IMR-90 (cell line): ENCODE measurements at regions not wholly inside any gene's neighbourhood (a gene's known extent, or its start where the extent isn't known, plus 50 kb on each side); places are given as distances from the start of the nearest gene placed in this dataset.

ENCODE experiments used
- ATAC-seq: fragments of 200-7000 bp; cut with Tn5 transposase; 2 replicates; pipeline ENCODE4 v1.9.1; 2020; ENCODE audit warnings: low read depth, mild to moderate bottlenecking, moderate library complexity
- BruUV-seq: library from RNA; stranded (reverse); fragments of 400-500 nt; replicated peaks from 2 replicates; lab custom pipeline; 2021; lab: Mats Ljungman, UMichigan
- CTCF ChIA-PET: fragments of 300-600 bp; formaldehyde crosslinking; extraction: SDS; loops from one replicate; lab custom pipeline; 2021; ENCODE audit warnings: antibody characterized with exemption; lab: Yijun Ruan, JAX
- POLR2A ChIA-PET: fragments of 300-600 bp; sonication (Branson Sonifier 250); formaldehyde crosslinking; loops from one replicate; lab custom pipeline; 2022; ENCODE audit warnings: antibody characterized with exemption; ENCODE audit not compliant: unreplicated experiment; lab: Charles Lee
- DNase-seq: peaks from one replicate; pipeline ENCODE4 v3.0.0; 2013
- H2AFZ ChIP-seq: replicated peaks from 2 replicates; pipeline ENCODE3; 2013; ENCODE audit warnings: low read length, mild to moderate bottlenecking; ENCODE audit not compliant: poor library complexity
- H2AK5ac ChIP-seq: 2 replicates; pipeline ENCODE4 v1.6.1; 2013; ENCODE audit warnings: low read depth, low read length, inconsistent platforms
- H2AK9ac ChIP-seq: replicated peaks from 2 replicates; pipeline ENCODE3; 2013; ENCODE audit warnings: mild to moderate bottlenecking, low read depth, low read length, moderate library complexity; ENCODE audit not compliant: poor library complexity
- H2BK120ac ChIP-seq: 2 replicates; pipeline ENCODE4 v1.6.1; 2013; ENCODE audit warnings: low read depth, low read length, inconsistent platforms
- H2BK15ac ChIP-seq: 3 replicates; pipeline ENCODE4 v1.6.1; 2013; ENCODE audit warnings: low read depth, low read length, inconsistent platforms
- H2BK20ac ChIP-seq: 2 replicates; pipeline ENCODE4 v1.6.1; 2013; ENCODE audit warnings: low read depth, mild to moderate bottlenecking, inconsistent platforms, low read length, moderate library complexity
- H2BK5ac ChIP-seq: 2 replicates; pipeline ENCODE4 v1.6.1; 2013; ENCODE audit warnings: mild to moderate bottlenecking, low read depth, low read length, inconsistent platforms; ENCODE audit not compliant: poor library complexity, severe bottlenecking
- H3K14ac ChIP-seq: replicated peaks from 2 replicates; pipeline ENCODE4 v1.6.1; 2013; ENCODE audit warnings: low read depth, low read length, inconsistent platforms
- H3K18ac ChIP-seq: 2 replicates; pipeline ENCODE4 v1.6.1; 2013; ENCODE audit warnings: low read depth, low read length, control low read depth
- H3K23ac ChIP-seq: 2 replicates; pipeline ENCODE4 v1.6.1; 2013; ENCODE audit warnings: low read depth, low read length, inconsistent platforms
- H3K27ac ChIP-seq: 2 replicates; pipeline ENCODE4 v1.5.1; 2013; ENCODE audit warnings: mild to moderate bottlenecking, control low read depth, low read length; ENCODE audit not compliant: insufficient read depth
- H3K27me3 ChIP-seq: 2 replicates; pipeline ENCODE4 v1.6.1; 2013; ENCODE audit warnings: low read length; ENCODE audit not compliant: control insufficient read depth, insufficient read depth
- H3K36me3 ChIP-seq: 2 replicates; pipeline ENCODE4 v1.6.1; 2013; ENCODE audit warnings: low read length, mixed read lengths; ENCODE audit not compliant: control insufficient read depth, insufficient read depth
- H3K4ac ChIP-seq: 2 replicates; pipeline ENCODE4 v1.6.1; 2013; ENCODE audit warnings: low read depth, low read length, inconsistent platforms
- H3K4me1 ChIP-seq: 2 replicates; pipeline ENCODE4 v1.6.1; 2013; ENCODE audit warnings: low read length, mixed read lengths; ENCODE audit not compliant: control insufficient read depth, insufficient read depth
- H3K4me2 ChIP-seq: 2 replicates; pipeline ENCODE4 v1.6.1; 2013; ENCODE audit warnings: low read depth, mild to moderate bottlenecking, control low read depth, low read length, moderate library complexity
- H3K4me3 ChIP-seq: 2 replicates; pipeline ENCODE4 v1.5.1; 2013; ENCODE audit warnings: low read depth, mild to moderate bottlenecking, control low read depth, low read length, moderate library complexity; ENCODE audit not compliant: insufficient read depth
- H3K56ac ChIP-seq: 2 replicates; pipeline ENCODE4 v1.6.1; 2013; ENCODE audit warnings: low read length, inconsistent platforms; ENCODE audit not compliant: insufficient read depth; ENCODE audit errors: extremely low read depth
- H3K79me1 ChIP-seq, 2 experiments: 2 replicates each; pipeline ENCODE4 v1.6.1; 2013; ENCODE audit warnings: low read length in 2 of 2, inconsistent platforms in 1 of 2, low read depth in 1 of 2
- H3K9ac ChIP-seq: 2 replicates; pipeline ENCODE4 v1.6.1; 2013; ENCODE audit warnings: low read depth, low read length, control low read depth
- H3K9me1 ChIP-seq: 2 replicates; pipeline ENCODE4 v1.6.1; 2013; ENCODE audit warnings: low read length, inconsistent platforms; ENCODE audit not compliant: insufficient read depth
- H3K9me3 ChIP-seq: 2 replicates; pipeline ENCODE4 v1.6.1; 2013; ENCODE audit warnings: low read length; ENCODE audit not compliant: control insufficient read depth, insufficient read depth
- H4K20me1 ChIP-seq: 2 replicates; pipeline ENCODE4 v1.6.1; 2013; ENCODE audit warnings: low read length, inconsistent platforms; ENCODE audit not compliant: insufficient read depth
- H4K5ac ChIP-seq: 2 replicates; pipeline ENCODE4 v1.6.1; 2013; ENCODE audit warnings: mild to moderate bottlenecking, low read depth, low read length, control low read depth
- H4K8ac ChIP-seq, 2 experiments: 2 replicates each; pipeline ENCODE4 v1.6.1; 2013; ENCODE audit warnings: low read depth in 2 of 2, low read length in 2 of 2, control low read depth in 1 of 2, inconsistent platforms in 1 of 2
- H4K91ac ChIP-seq: 2 replicates; pipeline ENCODE4 v1.6.1; 2013; ENCODE audit warnings: low read depth, low read length, inconsistent platforms; ENCODE audit not compliant: insufficient read depth
- CEBPB ChIP-seq: IDR thresholded peaks from 2 replicates; pipeline ENCODE4 v1.6.1; 2012; ENCODE audit warnings: low read depth, low read length, improper control_type of control experiment
- MAFK ChIP-seq: IDR thresholded peaks from 2 replicates; pipeline ENCODE4 v1.6.1; 2012; ENCODE audit warnings: low read depth, low read length, improper control_type of control experiment
- WGBS, 2 experiments: methylation state at CpG; one replicate each; pipeline versions ENCODE4 v1.1.5 to v1.1.7; 2013; ENCODE audit warnings: missing lambda C conversion rate in 2 of 2; ENCODE audit not compliant: insufficient read length in 1 of 2; ENCODE audit errors: extremely low coverage in 2 of 2; 5-methylcytosine and 5-hydroxymethylcytosine counted together
- dilution Hi-C: fragments of 300-500 bp; cut with HindIII; formaldehyde crosslinking; loops from one replicate; pipeline ENCODE4 v1.14.3; 2018; ENCODE audit warnings: low sequenced_read_pairs; ENCODE audit not compliant: unreplicated experiment
- in situ Hi-C: fragments of 300-500 bp; cut with MboI; formaldehyde crosslinking; loops from 3 replicates; pipeline ENCODE4 v1.14.3; 2019; ENCODE audit warnings: low sequenced_read_pairs, inconsistent platforms, mixed read lengths
- intact Hi-C: fragments of 100-400 bp; cut with micrococcal nuclease; formaldehyde crosslinking; loops from 2 replicates; pipeline ENCODE4 v1.10.0; 2022

DNA sequence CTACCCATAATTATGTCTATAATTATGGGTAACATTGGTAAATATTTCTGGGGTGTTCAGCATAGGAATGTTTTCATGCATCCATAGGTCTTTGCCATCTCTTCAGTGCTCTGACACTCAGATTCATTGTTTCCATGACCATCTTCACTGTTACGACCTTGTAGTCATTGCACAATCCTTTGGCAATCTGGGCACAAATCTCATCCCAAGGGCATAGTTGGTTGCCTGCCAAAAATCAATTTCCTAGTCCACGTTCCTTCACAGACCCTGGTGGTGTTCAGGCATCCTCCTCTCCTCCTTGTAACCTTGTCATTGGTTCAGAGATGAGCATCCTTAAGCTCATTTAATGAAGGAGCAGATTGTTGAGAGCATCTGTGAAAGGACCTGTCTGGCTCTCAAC is 1400.7 kb downstream of the CDH12 start:
- H3K9me1 ChIP-seq, result no peaks in the 10 kb centered on the region
- dilution Hi-C loops (no loop called here), in situ Hi-C loops (no loop called here), intact Hi-C loops (no loop called here)
- no peak overlapping the region for H2BK5ac ChIP-seq
- no peak overlapping the region for H3K18ac ChIP-seq
- no peaks in the 10 kb centered on the region for H3K4me1 ChIP-seq
- no peak overlapping the region for H2AK5ac ChIP-seq
- no CpG with 5 or more reads among the region's 2 CpGs for WGBS, 2 experiments
- no peak overlapping the region for H3K14ac ChIP-seq
- ChIA-PET CTCF (no interaction called here), POLR2A (no interaction called here)
- H3K36me3 ChIP-seq, result no peaks in the 10 kb centered on the region
- TF ChIP-seq CEBPB (peak; percentile 63), MAFK (no peak)
- H4K8ac ChIP-seq, result no peak overlapping the region
- no peak overlapping the region for H4K5ac ChIP-seq
- no peak overlapping the region for H4K91ac ChIP-seq
- H2AK9ac ChIP-seq, result no peak overlapping the region
- no peak overlapping the region for H3K27ac ChIP-seq
- H3K27me3 ChIP-seq, result no peaks in the 10 kb centered on the region
- no peak overlapping the region for H3K56ac ChIP-seq
- no peaks in the 10 kb centered on the region for H3K79me1 ChIP-seq
- BruUV-seq, result no TSS peak
- no peak overlapping the region for H3K9ac ChIP-seq
- ATAC-seq (no peak), DNase-seq (no peak)
- H3K4ac ChIP-seq, result no peak overlapping the region
- no peak overlapping the region for H2BK120ac ChIP-seq
- no peak overlapping the region for H3K4me3 ChIP-seq
- H3K9me3 ChIP-seq, result no peaks in the 10 kb centered on the region
- no peak overlapping the region for H2BK15ac ChIP-seq
- no peak overlapping the region for H2BK20ac ChIP-seq
- H3K4me2 ChIP-seq, result no peak overlapping the region
- H3K23ac ChIP-seq, result no peak overlapping the region
- H4K20me1 ChIP-seq, result no peaks in the 10 kb centered on the region
- H2AFZ ChIP-seq, result no peak overlapping the region
